ENCODE measurements at regions not wholly inside any gene's neighbourhood (a gene's known extent, or its start where the extent isn't known, plus 50 kb on each side); places are given as distances from the start of the nearest gene placed in this dataset.
"Not testable (repeated sequence)": the region's sequence is repeated elsewhere in the genome, so short reads cannot be mapped to it uniquely, and the experiment has no call there.

- H3K9me3 ChIP-seq (ENCODE audit: low read depth) = peaks cover 3% of the 10 kb centered on the region
- no peak for TF ChIP-seq CTCF (IDR thresholded peaks at IDR 0.05; ENCODE audit: low read depth, low read length)
- peak overlapping the region; percentile 91 for H3K27ac ChIP-seq
- peak in 1 of 2 donors; percentile 65 for DNase-seq (ENCODE audit: low read depth in 1 of 2, low spot score in 1 of 2)
- peaks cover 34% of the 10 kb centered on the region for H3K4me1 ChIP-seq (ENCODE audit: low read depth)
- H3K36me3 ChIP-seq = no peaks in the 10 kb centered on the region
- H3K27me3 ChIP-seq = no peaks in the 10 kb centered on the region
- no peak overlapping the region for H3K4me3 ChIP-seq
These were observed 924.0 kb downstream of the LTN1 start for GRCh38 chr21:28068455-28069358.

- TF ChIP-seq CTCF (IDR thresholded peaks at IDR 0.05; ENCODE audit: low read depth, low read length) = no peak
- H3K27ac ChIP-seq = no peak overlapping the region
- H3K9me3 ChIP-seq (ENCODE audit: low read depth) = no peaks in the 10 kb centered on the region
These were observed 925.9 kb downstream of the LTN1 start for GRCh38 chr21:28066596-28067387.

GRCh38 chr21:28066076-28066475, 926.6 kb downstream of the LTN1 start:
- Histone ChIP-seq H3K4me3 (no peak overlapping the region), H3K27me3 (no peaks in the 10 kb centered on the region), H3K4me1 (ENCODE audit: low read depth) (peaks cover 39% of the 10 kb centered on the region), H3K27ac (no peak overlapping the region), H3K9me3 (ENCODE audit: low read depth) (no peaks in the 10 kb centered on the region), H3K36me3 (no peaks in the 10 kb centered on the region)
- no peak for DNase-seq (ENCODE audit: low read depth in 1 of 2, low spot score in 1 of 2)
- TF ChIP-seq CTCF (IDR thresholded peaks at IDR 0.05; ENCODE audit: low read depth, low read length) = no peak

More at GRCh38 chr21:28066596-28067387, 925.9 kb downstream of the LTN1 start:
- H3K27me3 ChIP-seq = no peaks in the 10 kb centered on the region
- H3K4me3 ChIP-seq = no peak overlapping the region
- DNase-seq (ENCODE audit: low read depth in 1 of 2, low spot score in 1 of 2) = no peak
- no peaks in the 10 kb centered on the region for H3K36me3 ChIP-seq
- H3K4me1 ChIP-seq (ENCODE audit: low read depth) = peaks cover 39% of the 10 kb centered on the region

GRCh38 chr21:28063241-28064216, 929.1 kb downstream of the LTN1 start:
- H3K4me1 ChIP-seq (ENCODE audit: low read depth) = peaks cover 27% of the 10 kb centered on the region
- no peak for DNase-seq (ENCODE audit: low read depth in 1 of 2, low spot score in 1 of 2)
- no peak overlapping the region for H3K4me3 ChIP-seq
- no peak overlapping the region for H3K27ac ChIP-seq
- H3K9me3 ChIP-seq (ENCODE audit: low read depth) = no peaks in the 10 kb centered on the region
- no peaks in the 10 kb centered on the region for H3K36me3 ChIP-seq
- no peaks in the 10 kb centered on the region for H3K27me3 ChIP-seq
- TF ChIP-seq CTCF (IDR thresholded peaks at IDR 0.05; ENCODE audit: low read depth, low read length) = no peak

- peak in 1 of 2 donors; percentile 20 for DNase-seq (ENCODE audit: low read depth in 1 of 2, low spot score in 1 of 2)
- not testable (repeated sequence) for H3K27me3 ChIP-seq; H3K4me3 ChIP-seq; H3K9me3 ChIP-seq (ENCODE audit: low read depth); H3K36me3 ChIP-seq
- Histone ChIP-seq H3K27ac (peak overlapping the region; percentile 91), H3K4me1 (ENCODE audit: low read depth) (peaks cover 58% of the 10 kb centered on the region)
These were observed 939.7 kb downstream of the LTN1 start for GRCh38 chr21:28052956-28053355.
